Middle frontal gyrus (tissue), 1 donor: ENCODE measurements at regions not wholly inside any gene's neighbourhood (a gene's known extent, or its start where the extent isn't known, plus 50 kb on each side); places are given as distances from the start of the nearest gene placed in this dataset.
"Not testable (repeated sequence)": the region's sequence is repeated elsewhere in the genome, so short reads cannot be mapped to it uniquely, and the experiment has no call there.

Source experiments
- DNase-seq: peaks from one replicate; pipeline ENCODE4 v3.0.0-alpha.2; 2015; ENCODE audit warnings: low spot score; ENCODE audit errors: extremely low spot score

- DNase-seq, result no peak
These were observed 311.1 kb upstream of the ADARB2 start for GRCh38 chr10:2048337-2048973.

- no peak for DNase-seq
These were observed 310.4 kb upstream of the ADARB2 start for GRCh38 chr10:2047679-2048078.

- no peak for DNase-seq
These were observed 306.1 kb upstream of the ADARB2 start for GRCh38 chr10:2043379-2043778.

DNA sequence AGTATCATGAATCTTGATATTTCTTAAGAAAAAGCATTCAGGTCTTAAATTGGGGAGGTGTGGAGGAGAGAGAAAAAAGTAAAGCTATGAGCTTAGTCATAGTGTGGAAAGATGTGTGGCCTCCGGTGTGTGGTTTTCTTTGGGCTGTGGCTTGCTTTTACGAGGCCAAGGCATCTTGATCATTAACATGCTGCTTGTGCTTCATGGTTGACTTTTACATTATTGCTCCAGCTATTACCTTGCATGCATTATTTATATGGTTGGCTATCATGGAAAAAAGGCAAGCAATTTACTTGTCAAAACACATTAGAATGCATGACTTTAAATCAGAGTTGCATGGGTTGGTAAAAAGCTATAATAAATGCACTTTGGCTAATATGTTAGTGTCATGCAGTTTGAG lies 300.7 kb upstream of the ADARB2 start:
- no peak for DNase-seq

GRCh38 chr10:2037246-2037645 lies 299.9 kb upstream of the ADARB2 start:
- no peak for DNase-seq

GRCh38 chr10:2036209-2036608 lies 298.9 kb upstream of the ADARB2 start:
- no peak for DNase-seq

DNA sequence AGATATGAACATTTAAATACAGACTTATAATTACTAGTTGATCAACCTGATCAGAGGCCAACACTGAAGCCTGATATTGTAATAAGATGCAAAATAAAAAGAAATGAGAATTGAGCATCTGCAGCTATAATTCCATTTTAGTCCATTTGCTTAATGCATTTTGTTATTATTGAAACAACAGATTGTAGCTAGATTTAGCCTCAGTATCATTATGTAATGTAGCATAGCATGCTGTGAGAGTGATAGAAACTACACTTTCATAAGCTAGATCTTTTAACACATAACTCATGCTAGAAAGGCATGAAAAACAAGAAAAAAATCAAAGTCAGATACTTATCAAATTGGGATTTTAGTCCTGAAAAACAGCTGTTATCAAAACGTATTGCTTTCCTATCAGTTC lies 292.7 kb upstream of the ADARB2 start:
- DNase-seq, result no peak

- DNase-seq, result no peak
These were observed 289.6 kb upstream of the ADARB2 start for GRCh38 chr10:2026936-2027335.

GRCh38 chr10:2024750-2025149 lies 287.4 kb upstream of the ADARB2 start:
- DNase-seq, result not testable (repeated sequence)

DNA sequence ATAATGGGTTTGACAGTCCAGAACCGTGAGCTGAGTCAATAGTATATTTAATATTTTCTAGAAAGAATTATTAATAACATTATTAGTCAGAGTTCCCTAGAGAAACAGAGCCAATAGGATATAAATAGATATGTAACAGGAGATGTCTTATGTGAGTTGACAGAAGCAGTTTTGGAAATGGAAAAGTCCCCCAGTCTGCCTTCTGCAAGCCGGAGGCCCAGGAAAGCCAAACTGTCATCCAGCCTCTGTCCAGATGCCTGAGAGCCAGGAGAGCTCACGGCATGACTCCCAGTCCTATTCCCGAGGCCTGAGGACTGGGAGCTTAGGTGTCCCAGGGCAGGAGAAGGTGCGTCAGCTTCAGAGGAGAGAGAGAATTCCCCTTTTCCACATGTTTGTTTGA lies 286.4 kb upstream of the ADARB2 start:
- DNase-seq, result no peak

DNA sequence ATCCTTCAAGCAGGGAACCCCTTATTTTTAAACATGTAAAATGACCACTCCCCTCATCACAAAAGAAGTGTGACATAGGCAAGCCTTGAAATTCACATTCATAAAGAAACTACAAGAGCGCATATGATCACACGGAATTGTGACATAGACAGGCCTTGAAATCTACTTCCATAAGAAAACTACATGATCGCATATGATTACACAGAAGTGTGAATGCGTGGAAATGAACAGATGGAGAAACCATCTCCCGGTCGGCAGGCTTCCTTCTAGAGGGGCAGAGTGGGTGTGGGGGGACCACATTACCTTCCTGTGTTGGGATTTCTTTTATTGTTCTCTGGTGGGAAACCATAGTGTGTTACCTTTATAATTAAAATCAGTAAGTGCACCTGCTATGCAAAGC lies 285.1 kb upstream of the ADARB2 start:
- no peak for DNase-seq

- no peak for DNase-seq
These were observed 283.5 kb upstream of the ADARB2 start for GRCh38 chr10:2020836-2021235.

GRCh38 chr10:2019803-2020202 lies 282.5 kb upstream of the ADARB2 start:
- no peak for DNase-seq

GRCh38 chr10:2019281-2019680 lies 282.0 kb upstream of the ADARB2 start:
- DNase-seq, result no peak

- DNase-seq, result no peak
These were observed 277.2 kb upstream of the ADARB2 start for GRCh38 chr10:2014541-2014940.

DNA sequence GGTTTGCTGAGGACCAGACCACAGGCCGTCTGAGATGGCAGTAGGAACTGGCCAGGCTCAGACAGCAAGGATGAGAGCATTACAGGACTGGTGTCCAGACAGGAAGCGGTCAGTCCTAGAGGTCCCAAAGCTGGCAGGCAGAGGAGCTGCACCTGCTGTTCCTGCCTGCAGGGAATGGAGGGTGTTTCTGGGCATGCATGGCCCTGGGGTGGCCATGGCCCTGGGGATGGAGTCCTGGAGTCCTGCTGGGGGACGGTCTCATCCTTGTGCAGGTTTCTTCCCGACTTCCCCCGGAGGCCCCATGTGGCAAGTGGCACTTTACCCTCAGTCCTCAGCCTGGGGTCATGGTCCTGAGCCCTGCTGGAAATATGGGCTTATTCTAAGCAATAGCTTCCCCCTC lies 274.9 kb upstream of the ADARB2 start:
- DNase-seq, result no peak

DNA sequence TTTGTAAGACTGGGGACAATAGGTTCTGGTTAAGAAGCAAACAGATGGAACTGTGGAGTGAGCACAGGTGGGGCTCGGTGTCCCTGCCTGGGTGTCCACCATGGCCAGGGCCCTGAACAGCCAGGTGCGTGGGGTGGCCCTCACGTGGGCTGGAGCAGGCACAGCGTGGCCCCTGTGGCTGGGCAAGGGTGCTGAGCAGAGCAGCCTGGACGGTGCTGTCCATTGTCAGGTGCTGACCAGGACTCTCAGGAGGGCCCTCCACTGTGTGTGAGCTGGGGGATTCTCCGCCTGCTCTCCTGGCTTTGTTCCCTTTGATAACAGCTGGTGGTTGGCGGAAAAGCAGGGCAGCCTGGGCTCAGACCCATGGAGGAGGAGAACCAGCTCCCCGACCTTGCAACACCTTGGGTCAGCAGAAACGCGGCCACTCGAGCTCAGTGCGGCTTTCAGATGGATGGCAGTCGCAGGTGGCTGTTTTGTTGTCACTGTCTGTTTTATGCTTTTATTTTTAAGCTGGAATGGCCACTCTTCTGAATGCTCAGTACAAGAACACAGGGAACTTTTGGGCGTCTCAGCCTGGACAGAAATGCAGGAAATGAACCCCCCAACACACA lies 273.9 kb upstream of the ADARB2 start:
- DNase-seq, result no peak

- no peak for DNase-seq
These were observed 268.2 kb upstream of the ADARB2 start for GRCh38 chr10:2005546-2005945.

DNA sequence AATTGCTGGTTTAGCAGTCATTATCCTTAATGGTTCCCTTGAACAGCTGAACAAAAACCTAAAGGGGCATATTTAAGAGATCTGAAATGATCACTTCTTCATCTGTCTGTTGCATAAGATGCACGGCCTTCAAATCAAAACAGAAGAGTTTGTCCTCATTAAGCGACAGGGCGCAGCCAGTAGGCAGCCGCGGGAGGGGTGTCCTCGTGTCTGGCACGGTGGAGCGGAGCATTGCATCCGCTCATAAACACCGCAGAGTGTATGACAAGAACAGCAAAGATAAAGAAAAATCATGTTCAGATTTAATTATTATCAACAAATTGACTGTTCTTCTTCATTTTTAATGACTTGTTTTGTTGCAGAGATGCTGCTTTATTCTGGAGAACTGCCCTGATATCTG lies 255.6 kb upstream of the ADARB2 start:
- DNase-seq, result no peak

DNA sequence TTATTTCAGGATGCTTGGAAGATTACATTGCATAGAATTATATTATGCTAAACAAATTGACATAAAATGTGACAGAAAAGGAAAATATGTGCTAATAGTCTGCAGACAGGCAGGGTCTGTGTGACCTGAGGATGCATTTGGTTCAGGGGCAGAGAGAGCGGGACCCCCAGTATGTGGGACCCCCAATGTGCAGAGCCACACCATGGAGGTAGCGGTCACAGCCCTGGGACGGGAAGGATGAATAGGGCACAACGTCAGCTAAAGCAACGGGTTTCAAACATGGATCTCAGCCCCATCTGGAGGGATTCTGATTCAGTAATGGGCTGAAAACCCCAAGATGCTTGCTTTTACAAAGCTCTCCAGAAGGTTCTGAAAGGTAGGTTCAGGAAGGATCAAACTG lies 251.8 kb upstream of the ADARB2 start:
- DNase-seq, result no peak

- no peak for DNase-seq
These were observed 244.7 kb upstream of the ADARB2 start for GRCh38 chr10:1981976-1982375.

- no peak for DNase-seq
These were observed 243.1 kb upstream of the ADARB2 start for GRCh38 chr10:1980459-1980858.

GRCh38 chr10:1978584-1978983 lies 241.3 kb upstream of the ADARB2 start:
- no peak for DNase-seq

GRCh38 chr10:1977461-1977860 lies 240.1 kb upstream of the ADARB2 start:
- no peak for DNase-seq
